ENCODE measurements at regions not wholly inside any gene's neighbourhood (a gene's known extent, or its start where the extent isn't known, plus 50 kb on each side); places are given as distances from the start of the nearest gene placed in this dataset.

DNA sequence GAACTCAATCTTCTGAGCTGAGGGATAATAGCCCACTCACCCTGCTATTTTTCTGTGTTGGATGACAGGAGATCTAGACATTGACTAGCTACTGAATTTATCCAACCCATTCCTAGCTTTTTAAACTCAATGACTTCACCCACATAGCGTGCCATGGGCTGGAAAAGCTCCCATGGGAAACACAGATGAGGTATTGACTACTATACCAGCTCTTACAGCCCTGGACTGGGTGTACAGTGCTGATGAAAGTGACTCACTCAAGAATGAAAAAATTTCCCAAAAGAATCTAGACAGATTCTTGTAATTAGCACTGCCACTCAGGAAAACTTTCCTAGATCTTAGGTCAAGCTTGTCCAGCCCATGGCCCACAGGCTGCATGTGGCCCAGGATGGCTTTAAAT lies 72.7 kb upstream of the NREP start:
- TF ChIP-seq GATA3 (IDR thresholded peaks at IDR 0.05; ENCODE audit: low read depth, low read length) (no peak), GATA2 (IDR thresholded peaks at IDR 0.05; ENCODE audit: low read depth, low read length) (no peak)

Measured in SH-SY5Y (cell line).